ENCODE measurements at regions not wholly inside any gene's neighbourhood (a gene's known extent, or its start where the extent isn't known, plus 50 kb on each side); places are given as distances from the start of the nearest gene placed in this dataset.

GRCh38 chr3:7793786-7794185 is 707.8 kb upstream of the LMCD1 start:
- FAIRE-seq: no peak

GRCh38 chr3:7798276-7798675 is 703.3 kb upstream of the LMCD1 start:
- peak; percentile 97 for FAIRE-seq

DNA sequence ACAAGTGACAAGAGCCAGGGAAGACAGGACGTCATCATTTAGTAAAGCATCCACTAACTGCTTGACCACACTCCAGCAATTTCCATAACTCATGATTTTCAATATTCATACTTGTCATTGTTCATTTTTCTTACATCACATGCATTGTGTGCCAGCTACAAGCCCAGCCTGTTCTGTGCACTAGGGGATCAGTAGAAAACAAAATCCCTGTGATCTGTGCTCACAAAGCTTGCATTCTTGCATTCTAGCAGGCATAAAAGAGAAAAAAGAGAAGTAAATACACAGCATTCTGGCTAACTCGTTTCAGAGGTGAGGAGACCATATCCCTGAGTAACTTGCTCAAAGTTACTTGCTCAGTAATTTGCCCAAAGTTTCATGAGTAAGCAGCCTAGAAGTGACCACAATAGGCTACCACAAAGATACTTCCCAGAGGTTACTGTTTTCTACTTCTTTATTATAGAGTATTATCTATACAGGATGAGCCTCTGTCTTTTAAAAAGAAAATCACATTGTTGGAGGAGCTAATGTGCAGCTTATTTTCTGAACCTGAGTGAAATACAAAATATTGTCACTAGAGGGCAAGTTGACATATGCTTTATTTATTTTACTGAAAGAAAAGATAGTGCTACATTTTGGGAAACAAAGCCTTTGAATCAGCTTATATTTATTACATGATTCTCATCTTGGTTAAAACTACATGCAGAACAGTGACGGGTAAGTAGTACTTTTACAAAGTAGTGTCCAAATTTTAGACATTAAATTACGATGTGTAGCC is 701.4 kb upstream of the LMCD1 start:
- peak; percentile 57 for FAIRE-seq

DNA sequence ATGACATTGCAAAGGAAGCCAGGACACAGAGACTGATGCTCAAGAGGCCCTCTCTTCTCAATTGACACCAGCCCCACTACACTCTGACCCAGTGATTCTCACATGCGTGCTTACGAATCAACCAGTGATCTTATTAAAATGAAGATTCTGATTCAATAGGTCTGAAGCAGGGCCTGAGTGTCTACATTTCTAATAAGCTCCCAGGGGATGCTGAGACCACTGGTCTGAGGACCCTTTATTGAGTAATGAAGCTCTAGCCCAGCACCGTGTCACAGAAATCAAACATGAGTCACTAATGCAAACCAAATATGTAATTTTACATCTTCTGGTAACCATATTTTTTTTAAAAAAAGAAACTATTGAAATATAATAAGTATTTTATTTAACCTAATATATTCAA is 689.1 kb upstream of the LMCD1 start:
- no peak for FAIRE-seq

GRCh38 chr3:7813365-7813764 is 688.3 kb upstream of the LMCD1 start:
- FAIRE-seq: no peak

- no peak for FAIRE-seq
These were observed 684.4 kb upstream of the LMCD1 start for GRCh38 chr3:7817239-7817638.

DNA sequence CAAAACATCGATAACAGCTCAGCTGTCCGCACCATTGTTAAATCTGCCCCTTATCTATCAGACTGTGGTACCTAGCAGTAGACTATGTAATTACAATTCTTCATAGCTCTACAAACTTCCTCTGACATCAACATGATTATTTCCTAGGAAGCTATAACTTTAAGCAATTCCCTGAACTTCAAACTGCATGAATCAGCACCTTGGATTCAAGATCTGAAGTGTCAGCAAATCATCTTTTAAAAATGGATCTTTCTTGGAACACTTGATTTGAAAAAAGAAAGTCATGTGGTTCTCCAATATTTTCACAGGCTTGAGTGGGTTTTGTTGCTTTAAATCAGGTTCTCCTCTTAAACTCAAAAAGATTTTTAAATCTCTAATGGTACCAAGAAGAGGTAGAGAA is 680.7 kb upstream of the LMCD1 start:
- no peak for FAIRE-seq

DNA sequence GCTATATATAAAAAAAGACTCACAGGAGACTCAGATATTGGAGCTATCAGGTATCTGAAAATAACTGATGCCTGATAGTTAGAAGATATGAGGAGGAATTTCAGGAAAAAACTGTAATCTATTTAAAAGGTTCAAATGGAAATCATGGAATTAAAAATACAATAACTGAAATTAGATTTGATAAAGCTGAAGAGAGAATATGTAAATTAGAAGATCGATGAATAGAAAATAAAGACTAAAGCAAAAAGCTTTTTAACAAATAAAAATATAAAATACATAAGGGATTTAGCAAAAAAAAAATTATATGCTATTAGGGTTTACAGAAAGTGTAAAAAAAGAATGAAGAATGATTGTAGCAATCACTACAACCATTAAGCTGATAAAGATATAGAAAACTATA is 679.8 kb upstream of the LMCD1 start:
- peak; percentile 55 for FAIRE-seq

GRCh38 chr3:7841451-7841850 is 660.2 kb upstream of the LMCD1 start:
- FAIRE-seq: no peak

DNA sequence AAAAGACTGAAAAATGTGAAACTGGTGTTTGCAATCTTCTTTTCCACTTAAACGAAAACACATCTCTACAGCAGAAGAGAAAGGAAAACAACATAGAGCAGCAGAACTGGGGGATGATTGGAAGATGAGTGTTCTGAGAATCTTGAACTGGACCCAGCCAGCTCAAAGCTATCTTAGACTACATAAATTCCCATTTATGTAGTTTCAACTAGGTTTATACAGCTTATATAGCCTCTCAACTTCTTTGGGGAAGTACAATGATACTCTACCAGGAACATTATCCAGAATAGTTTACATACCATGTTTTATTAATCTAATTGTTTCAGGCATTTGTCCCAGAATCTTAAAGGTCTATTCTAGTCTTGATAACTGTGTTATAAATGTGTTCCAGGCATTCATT is 658.2 kb upstream of the LMCD1 start:
- FAIRE-seq: peak; percentile 99

- no peak for FAIRE-seq
These were observed 654.6 kb upstream of the LMCD1 start for GRCh38 chr3:7847021-7847420.

GRCh38 chr3:7847521-7847920 is 654.1 kb upstream of the LMCD1 start:
- no peak for FAIRE-seq

DNA sequence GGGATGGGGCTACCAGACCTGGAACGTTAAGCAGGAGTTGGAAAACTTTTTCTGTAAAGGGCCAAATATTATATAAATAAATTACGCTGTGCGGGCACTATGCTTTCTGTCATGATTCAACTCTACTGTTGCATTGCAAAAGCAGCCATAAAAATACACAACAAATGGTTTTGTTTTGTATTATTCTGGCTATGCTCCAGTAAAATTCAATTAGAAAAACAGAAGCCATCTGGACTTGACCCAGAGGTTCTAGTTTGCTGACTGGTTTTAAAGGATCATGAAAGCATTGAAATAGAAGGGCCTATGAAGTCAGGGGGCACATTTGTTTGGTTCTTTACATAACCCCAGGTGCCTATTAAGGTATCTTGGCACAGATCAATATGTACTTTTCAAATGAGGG is 647.4 kb upstream of the LMCD1 start:
- no peak for FAIRE-seq

DNA sequence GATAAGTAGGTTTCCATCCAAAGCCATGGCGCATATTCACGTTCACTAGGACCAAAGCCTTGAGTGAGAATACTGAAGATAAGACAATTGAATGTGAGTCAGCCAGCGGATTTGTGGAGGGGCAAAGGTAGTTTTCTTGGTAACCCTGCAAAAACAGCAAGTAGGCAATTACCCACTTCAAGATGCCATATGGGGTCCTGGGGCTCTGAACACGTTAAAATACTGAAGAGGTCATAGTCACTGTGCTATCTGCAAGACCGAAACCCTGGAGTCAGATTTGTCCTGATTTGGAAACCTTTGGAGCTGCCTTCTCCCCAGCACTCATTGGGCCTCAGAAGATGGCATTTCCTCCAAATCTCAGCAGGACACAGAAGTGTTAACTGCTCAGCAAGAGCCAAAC is 646.9 kb upstream of the LMCD1 start:
- FAIRE-seq: no peak

- FAIRE-seq: no peak
These were observed 636.0 kb upstream of the LMCD1 start for GRCh38 chr3:7865611-7866010.

DNA sequence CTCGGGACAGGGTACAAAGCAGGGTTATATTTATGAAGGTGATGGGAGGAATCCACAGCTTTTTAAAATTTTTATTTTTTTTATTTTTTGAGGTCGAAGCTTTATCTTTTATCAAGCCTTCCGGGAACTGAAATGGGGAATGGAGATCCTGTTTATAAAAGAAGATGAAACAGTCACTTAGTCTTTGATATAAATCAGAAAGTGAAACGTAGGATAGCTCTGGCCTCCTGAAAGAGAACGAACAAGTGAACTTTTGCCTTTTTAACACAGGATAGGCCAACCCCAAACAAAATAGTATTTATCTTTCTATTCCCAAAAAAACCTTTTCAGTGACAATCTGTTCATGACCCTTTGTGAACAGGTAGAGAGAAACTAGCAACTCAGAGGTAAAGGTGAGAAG is 634.0 kb upstream of the LMCD1 start:
- no peak for FAIRE-seq

DNA sequence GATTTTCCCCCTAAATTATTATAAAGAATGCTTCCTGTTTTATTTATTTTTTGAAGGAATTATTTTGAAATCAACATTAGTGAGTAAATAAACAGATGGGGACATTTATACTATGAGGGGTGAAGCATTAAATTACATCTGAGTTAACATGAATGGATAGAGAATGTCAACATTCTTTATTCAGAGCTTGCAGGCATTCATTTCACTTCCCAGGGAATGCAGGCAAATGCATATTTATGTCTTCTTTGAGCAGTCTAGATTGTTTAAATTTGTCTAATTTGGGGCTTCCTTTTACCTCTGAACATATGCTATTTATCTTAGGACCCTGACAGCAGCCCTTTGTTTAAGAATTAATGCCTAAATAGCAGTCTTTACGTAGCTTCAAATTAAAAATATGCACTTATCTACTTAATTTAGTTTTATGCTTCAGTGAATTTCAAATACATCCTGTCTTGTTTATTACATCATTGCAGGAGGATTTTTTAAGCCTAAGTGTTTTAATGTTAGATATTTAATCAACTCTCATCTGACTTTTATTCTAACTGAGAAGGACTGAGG is 630.5 kb upstream of the LMCD1 start:
- no peak for FAIRE-seq

DNA sequence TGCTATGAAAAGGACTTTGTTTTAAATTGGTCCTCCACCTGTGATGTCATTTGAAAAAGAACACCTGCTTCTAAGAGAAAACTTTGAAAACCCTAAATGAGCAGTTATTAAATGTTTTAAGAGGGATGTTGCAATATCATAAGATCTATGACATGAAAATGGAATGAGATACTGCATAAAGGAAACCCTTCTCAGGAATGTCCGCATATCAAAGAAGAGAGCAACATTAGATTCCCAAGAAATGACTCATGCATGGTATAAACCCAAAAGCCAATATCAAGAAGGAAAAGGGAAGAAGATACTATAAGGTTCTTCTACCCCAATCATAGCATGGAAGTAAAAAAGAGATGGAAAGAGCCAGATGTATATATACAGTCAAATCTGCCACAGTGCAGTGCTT is 627.5 kb upstream of the LMCD1 start:
- no peak for FAIRE-seq

GRCh38 chr3:7875925-7876324 is 625.7 kb upstream of the LMCD1 start:
- peak; percentile 80 for FAIRE-seq

GRCh38 chr3:7876741-7877297 is 624.8 kb upstream of the LMCD1 start:
- no peak for FAIRE-seq

DNA sequence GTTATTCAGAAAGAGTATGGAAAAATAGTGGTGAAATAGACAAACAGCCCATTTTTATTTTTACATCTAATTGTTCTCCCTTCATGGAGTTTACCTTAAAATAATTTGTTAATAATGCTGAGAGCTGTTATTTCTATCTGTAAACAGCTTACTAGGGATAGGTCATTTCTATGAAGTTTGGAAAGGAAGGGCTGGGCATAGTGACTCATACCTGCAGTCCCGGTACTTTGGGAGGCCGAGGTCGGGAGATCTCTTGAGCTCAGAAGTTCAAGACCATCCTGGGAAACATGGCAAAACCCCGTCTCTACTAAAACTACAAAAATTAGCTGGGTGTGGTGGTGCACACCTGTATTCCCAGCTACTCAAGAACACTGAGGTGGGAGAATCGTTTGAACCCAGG is 624.3 kb upstream of the LMCD1 start:
- FAIRE-seq: no peak

GRCh38 chr3:7879572-7879971 is 622.1 kb upstream of the LMCD1 start:
- FAIRE-seq: no peak

GRCh38 chr3:7881946-7882345 is 619.7 kb upstream of the LMCD1 start:
- FAIRE-seq: no peak

GRCh38 chr3:7897655-7898054 is 604.0 kb upstream of the LMCD1 start:
- no peak for FAIRE-seq

- FAIRE-seq: no peak
These were observed 588.3 kb upstream of the LMCD1 start for GRCh38 chr3:7913283-7913682.
